ENCODE measurements at regions not wholly inside any gene's neighbourhood (a gene's known extent, or its start where the extent isn't known, plus 50 kb on each side); places are given as distances from the start of the nearest gene placed in this dataset.
A peak's percentile ranks its signal among the peaks of the same experiment; 100 is the strongest.

- no peak for DNase-seq
These were observed 521.2 kb upstream of the TBX3 start for GRCh38 chr12:115204957-115205754.

- no peak for DNase-seq
These were observed 519.7 kb upstream of the TBX3 start for GRCh38 chr12:115203701-115204100.

DNA sequence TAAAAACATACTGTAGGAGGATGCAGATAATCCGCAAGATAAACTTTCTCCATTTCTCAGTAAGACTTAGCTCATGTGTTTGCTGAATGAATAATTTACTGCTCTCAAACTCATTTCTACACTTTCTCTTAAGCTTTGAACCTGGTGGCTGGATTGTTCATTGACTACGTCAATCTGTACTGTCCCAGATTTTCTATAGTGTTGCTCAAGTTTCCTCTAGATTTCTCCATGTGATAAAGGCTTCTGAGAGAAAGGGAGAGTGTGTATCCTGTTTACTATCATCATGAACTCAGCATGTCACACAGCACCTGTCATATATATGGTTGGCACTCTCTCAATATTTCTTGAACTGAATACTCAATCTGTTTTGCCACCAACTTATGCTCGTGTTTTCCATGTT, 518.0 kb upstream of the TBX3 start:
- DNase-seq: no peak

- no peak for DNase-seq
These were observed 515.9 kb upstream of the TBX3 start for GRCh38 chr12:115199831-115200230.

DNA sequence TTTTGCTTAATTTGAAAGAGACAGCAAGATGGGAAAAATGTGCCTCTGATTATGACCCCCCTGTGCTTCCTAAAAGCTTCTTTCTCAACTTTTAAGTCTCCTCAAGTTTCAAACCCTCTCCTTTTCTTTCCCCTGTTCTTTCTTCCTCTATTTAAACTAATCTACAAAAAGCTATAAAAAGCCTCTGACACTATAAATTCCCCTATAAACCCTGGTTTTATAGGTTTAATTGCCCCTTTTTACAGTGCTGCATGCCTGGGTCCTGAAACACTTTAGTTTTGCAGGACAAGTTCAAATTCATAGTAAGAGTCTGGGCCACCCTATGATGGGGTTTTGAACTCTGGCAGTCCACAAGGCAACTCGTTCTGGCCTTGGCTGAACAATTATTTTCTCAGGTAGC, 510.9 kb upstream of the TBX3 start:
- DNase-seq: no peak

DNA sequence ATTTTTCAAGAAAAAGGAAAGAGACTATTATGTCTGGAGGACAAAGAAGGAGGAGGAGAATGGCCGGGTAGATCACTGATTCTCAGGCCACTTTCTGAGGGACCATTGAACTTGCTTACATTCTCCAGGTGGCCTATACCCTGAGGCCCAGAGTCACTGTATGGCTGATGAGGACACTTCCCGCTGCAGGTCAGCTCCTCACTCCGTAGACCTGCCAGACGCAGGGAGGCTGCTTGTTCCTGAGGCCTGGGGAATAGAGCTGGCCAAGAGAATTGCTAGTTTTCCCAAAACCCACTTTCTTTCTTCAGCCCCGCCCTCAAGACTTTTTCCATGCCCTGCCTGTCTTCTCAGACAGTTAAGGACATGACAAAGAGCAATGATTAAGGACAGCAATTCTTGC, 510.5 kb upstream of the TBX3 start:
- DNase-seq: no peak

DNA sequence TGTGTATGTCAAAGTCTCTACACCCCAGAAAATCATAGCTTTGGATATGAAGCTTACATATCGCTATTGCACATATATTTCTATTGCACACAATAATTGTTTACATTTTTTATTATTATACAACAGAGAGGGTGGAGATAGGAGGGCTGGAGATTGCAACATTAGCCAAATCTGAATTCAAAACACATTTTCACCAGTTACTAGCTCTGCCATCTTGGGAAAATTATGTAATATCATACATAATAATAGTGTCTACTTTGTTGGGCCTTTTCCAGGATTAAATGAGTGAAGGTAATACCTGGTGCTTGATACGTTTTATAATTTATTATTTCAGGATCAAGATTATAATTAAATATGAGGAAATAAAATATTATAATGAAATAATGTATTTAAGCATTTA, 507.4 kb upstream of the TBX3 start:
- no peak for DNase-seq

DNA sequence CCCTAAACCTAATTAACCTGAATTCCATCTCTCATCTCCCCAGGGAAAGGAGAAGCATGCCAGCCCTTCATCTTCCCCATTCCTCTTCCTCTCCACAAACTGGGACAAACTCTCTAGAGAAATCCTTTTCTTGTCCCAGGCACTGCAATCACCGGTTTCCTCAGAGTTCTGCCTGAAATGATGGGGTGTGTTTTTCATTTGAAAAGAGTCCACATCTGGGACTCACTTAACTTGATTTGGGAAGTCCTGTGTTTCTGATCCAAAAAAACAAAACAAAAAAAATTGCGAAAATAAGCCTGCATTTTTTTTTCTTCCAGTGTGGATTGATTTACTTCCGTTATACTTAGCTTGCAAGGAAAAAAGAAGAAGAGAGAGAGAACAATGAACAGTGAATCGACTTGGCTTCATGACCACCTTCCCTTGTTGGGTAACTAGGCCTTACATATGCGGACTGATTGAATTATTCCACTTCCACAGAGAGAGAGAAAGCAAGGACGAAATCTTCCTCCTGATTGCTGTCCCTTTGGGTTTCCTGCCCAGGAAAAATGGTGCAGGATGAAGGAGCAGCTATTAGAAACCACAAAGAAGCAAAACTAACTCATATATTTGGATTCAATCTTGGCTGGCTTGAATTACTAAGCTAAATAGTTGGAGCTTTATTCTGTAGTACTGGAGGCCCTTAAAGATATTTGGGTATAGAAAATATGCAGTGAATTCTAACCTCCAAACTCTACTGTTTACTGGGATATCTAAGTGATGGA, 506.2 kb upstream of the TBX3 start:
- DNase-seq: no peak

GRCh38 chr12:115185506-115185905, 501.5 kb upstream of the TBX3 start:
- no peak for DNase-seq

DNA sequence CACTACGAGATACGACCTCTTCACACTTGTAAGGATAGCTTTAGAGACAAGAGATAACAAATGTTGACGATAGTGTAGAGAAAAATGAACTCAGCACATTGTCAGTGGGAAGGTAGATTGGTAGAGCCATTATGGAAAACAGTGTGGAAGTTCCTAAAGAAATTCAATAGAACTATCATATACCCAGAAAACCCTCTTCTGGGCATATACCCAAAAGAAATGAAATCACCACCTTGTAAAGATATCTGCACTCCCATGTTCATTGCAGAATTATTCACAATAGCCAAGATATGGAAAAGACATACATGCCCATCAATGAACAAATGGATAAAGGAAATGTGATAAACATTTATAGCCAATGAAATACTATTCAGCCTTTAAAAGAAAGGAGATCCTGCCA, 499.8 kb upstream of the TBX3 start:
- DNase-seq: no peak

DNA sequence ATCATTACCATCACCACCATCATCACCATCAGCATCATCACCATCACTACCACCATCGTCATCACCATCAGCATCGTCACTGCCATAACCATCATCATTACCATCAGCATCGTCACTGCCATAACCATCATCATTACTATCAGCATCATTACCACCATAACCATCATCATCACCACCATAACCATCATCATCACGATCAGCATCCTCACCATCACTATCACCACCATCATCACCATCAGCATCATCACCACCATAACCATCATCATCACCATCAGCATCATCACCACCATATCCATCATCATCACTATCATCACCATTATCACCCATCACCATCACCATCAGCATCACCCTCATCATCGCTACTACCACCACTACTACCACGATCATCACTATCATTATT, 493.9 kb upstream of the TBX3 start:
- no peak for DNase-seq

DNA sequence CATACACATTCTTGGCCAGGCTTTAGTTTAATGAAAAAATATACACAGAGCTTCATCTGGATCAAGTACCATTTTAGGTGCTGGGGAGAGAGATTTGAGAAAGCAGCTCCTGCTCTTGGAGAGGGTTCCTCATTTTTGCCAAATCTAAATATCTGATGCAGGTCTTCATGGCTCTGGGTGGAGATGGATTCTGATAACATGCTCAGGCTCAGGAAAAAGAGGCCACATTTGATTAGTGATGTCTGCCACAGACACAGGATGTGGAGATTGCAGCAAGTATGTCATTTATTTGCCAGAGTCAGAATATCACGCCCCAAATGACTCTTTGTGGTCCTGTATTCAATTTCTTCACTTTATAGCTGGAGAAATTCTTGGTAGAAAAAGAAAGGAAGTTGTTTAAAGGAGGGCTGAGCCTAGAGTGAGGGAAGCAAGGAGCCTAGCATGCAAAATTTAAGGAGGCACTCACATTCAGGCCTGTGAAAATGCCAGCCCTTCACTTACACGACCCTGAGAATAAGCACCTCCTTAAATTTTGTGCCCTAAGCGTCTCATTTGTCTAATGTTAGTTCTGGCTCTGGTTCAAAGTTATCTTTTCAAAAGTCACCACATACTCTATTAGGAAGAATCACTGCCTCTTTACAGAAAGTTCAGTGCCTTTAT, 492.9 kb upstream of the TBX3 start:
- DNase-seq: no peak

DNA sequence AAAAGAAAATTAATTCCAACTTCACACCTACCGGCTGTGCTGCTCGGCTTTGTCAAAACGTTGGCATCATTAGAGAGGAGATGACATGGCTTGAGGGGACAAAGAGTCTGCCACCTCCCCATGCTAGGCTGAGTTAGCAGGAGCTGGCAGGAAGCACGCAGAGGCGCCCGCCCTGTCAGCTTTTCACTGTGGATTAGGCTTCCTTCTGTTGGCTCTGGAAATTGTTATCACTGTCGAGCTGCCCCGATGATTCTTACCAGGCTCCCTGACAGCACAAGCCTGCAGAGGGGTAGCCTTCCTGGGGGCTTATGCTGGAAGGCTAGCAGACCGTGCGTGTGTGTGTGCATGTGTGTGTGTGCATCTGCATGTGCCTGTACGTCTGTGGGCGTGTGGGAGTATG, 490.9 kb upstream of the TBX3 start:
- no peak for DNase-seq

DNA sequence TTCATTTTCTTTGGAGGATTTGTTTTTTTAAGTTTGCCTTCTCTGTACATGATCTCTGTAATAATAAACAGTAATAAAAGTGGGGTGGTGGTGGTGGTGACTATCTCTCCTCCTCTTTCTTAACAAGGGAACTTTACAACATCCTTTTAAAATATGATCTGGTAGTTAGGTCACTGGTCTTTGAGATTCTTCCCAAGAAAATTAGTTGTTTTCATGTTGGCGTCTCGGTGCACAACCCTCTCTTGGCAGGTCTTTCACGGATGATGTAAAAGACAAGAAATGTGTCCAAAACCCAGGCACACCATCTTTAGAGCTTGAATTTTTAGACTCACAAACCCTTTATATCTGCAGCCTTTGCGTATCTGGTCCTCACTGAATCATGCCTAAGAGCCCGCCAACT, 488.5 kb upstream of the TBX3 start:
- no peak for DNase-seq

DNA sequence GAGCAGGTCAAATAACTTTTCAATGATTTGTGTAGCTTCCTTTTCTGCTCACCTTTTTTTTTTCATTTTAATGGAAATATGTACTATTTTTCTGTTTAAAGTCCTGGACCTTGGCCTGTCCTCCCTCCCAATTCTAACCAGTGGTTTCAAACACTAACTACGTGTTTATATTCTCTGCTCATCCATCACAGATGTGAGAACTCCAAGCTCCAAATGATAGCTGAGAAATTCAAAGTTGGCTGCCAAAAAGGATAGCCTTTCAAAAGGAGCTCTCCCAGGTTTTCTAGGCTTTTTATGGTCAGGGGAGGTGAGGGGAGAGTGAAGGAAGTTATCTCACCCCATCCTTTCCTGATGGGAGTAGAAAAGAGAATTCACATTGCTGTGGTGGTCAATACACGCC, 486.0 kb upstream of the TBX3 start:
- DNase-seq: no peak

DNA sequence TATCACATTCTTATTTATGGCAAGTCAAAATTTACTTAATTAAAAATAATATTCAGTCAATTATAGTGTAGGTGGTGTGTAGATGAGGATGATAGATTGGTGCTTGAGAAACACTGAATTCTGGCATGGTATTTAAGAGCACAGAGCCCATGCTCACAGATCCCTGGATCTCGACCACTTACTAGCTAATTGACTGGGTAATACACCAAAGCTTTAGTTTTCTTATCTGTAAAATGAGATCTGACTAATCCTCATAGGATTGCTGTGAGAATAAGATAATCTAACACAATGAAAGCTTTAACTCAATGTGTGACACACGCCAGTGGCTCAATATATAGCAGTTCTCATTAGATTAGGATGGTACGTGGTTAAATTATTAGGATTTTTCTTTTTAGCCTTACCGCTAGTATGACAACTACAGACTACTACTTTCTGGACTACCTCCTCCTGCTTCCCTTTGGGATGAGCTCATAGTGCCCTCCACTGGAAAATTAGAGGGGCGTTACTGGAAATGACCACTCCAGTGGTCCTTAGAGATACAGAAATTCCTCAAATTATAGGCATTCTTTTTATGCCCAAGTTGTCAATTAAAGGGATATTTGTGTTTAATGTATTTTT, 482.8 kb upstream of the TBX3 start:
- no peak for DNase-seq

- DNase-seq: no peak
These were observed 479.7 kb upstream of the TBX3 start for GRCh38 chr12:115163710-115164109.

DNA sequence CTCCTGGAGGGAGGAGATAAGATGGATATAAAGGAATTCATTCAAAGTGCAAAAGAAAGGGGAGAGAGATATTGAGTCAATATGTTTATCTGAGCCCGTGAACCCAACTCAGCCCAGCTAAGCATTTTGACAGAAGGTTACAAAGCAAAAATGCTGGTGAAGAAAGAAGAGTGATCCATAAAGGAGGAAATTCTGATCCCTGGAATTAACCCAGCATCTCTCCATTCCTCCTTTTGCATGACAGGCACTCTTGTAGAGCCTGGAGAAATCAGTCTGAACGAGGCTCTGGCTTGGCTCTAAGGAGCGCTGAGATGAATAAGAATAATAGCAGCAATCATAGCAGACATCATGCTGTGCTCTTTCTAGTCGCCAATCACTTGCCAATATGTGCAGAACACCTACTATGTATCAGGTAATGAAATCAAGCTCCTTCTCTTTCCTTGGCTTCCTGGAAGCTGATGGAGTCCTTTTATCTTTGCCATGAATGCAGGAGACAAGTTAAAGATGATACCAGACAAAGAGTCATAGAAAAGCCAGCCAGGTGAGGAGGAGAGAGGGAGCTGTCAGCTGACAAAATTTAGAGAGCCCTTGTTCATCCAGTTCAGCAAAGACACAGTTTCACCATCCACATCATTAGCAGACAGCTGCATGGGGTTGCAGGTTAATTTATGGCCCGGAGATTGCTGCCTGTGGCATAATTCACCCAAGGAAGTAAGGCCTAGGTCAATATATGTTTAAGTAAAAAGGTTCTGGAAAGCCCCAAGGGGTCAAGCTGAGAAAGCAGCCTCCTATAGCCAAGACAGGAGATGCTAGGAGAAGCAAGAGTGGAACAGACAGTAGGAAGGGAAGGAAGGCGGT, 476.5 kb upstream of the TBX3 start:
- no peak for DNase-seq

DNA sequence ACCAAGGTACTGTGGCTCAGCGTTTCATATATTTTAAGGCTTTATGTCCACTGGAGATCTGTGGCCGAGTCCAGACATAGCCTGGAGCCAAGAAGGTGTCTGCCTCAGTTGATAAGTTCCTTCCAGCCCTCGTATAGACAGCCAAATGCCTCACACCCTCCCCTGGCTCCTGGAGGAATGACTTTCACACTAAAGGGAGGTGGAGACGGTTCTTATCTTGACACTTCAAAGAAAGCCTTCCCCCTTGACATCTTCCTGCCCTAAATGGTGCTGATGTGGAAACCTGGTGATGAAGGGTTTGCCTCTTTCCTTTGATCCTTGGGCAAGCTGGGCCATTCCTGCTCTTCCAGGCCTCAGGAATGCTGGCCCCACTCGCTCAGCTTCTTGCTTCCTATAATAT, 474.8 kb upstream of the TBX3 start:
- DNase-seq: no peak

DNA sequence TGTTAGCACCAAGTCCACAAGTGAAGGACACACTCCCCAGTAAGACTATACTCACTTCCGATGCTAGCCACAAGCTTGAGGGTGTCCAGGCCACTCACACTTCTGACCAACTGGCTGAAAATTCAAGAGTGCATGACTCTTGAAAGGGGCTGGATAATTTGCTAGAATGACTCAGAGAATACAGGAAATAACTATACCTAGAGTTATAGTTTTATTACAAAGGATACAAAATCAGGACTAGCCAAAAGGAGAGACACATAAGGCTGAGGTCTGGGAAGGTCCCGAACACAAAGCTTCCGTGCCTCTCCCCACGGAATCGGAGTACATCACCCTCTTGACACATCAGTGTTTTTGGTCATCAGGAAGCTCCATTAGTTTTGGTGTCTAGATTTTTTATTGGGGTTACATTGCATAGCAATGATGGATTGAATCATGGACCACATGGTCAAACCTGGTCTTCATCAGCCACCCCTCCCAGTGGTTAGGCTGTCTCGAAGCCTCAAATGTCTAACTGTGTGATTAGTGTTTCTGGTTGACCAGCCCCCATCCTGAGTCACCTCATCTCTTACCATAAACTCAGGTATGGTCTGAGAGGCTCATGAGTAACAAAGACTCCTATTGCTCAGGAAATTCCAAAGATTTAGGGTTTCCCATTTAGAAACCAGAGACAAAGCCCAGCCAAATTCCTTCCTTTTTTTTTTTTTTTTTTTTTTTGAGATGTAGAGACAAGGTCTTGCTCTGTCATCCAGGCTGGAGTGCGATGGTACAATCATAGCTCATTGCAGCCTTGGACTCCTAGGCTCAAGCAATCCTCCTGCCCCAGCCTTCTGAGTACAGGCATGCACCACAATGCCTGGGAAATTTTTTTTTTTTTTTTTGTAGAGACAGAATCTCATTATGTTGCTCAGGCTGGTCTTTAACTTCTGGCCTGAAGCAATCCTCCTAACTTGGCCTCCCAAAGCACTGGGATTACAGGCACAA, 472.0 kb upstream of the TBX3 start:
- DNase-seq: no peak

- peak; percentile 9 for DNase-seq
These were observed 465.9 kb upstream of the TBX3 start for GRCh38 chr12:115149685-115150378.

Data from DMS53 (cell line).